Hepatocyte (in vitro differentiated cells): ENCODE measurements at regions not wholly inside any gene's neighbourhood (a gene's known extent, or its start where the extent isn't known, plus 50 kb on each side); places are given as distances from the start of the nearest gene placed in this dataset.

ENCODE experiments used
- DNase-seq: peaks from one replicate; pipeline ENCODE4 v3.0.0-alpha.2; 2016; ENCODE audit warnings: low spot score
- H2AFZ ChIP-seq: fragments of 200-600 bp; sonication (generic); 2 replicates; pipeline ENCODE4 v1.6.0; 2016; ENCODE audit warnings: antibody characterized with exemption, mild to moderate bottlenecking
- H3K27ac ChIP-seq: fragments of 200-600 bp; sonication (generic); 2 replicates; pipeline ENCODE4 v1.5.1; 2016; ENCODE audit warnings: mild to moderate bottlenecking
- H3K27me3 ChIP-seq: fragments of 200-600 bp; sonication (generic); 2 replicates; pipeline ENCODE4 v1.6.1; 2016
- H3K36me3 ChIP-seq: fragments of 200-600 bp; sonication (generic); replicated peaks from 2 replicates; pipeline ENCODE4 v1.5.1; 2016; ENCODE audit warnings: low read depth; ENCODE audit not compliant: insufficient read depth
- H3K4me1 ChIP-seq: fragments of 200-600 bp; sonication (generic); 2 replicates; pipeline ENCODE4 v1.5.1; 2016; ENCODE audit warnings: mild to moderate bottlenecking, moderate library complexity; ENCODE audit not compliant: insufficient read depth
- H3K4me2 ChIP-seq: fragments of 200-600 bp; sonication (generic); 2 replicates; pipeline ENCODE4 v1.6.0; 2016
- H3K4me3 ChIP-seq: fragments of 200-600 bp; sonication (generic); 2 replicates; pipeline ENCODE4 v1.5.1; 2016; ENCODE audit warnings: mild to moderate bottlenecking
- H3K79me2 ChIP-seq: fragments of 200-600 bp; sonication (generic); 2 replicates; pipeline ENCODE4 v1.6.0; 2017; ENCODE audit warnings: mild to moderate bottlenecking
- H3K9me2 ChIP-seq: fragments of 200-600 bp; sonication (generic); replicated peaks from 2 replicates; pipeline ENCODE4 v1.6.0; 2017; ENCODE audit warnings: mild to moderate bottlenecking; ENCODE audit not compliant: insufficient read depth
- H3K9me3 ChIP-seq: fragments of 200-600 bp; sonication (generic); 2 replicates; pipeline ENCODE4 v1.5.1; 2016; ENCODE audit warnings: low read depth, mild to moderate bottlenecking
- H4K20me1 ChIP-seq: fragments of 200-600 bp; sonication (generic); 2 replicates; pipeline ENCODE4 v1.6.0; 2016; ENCODE audit warnings: mild to moderate bottlenecking; ENCODE audit not compliant: insufficient read depth, poor library complexity, severe bottlenecking
- EZH2 ChIP-seq: fragments of 200-600 bp; sonication (generic); IDR thresholded peaks from 2 replicates; pipeline ENCODE4 v1.6.1; 2016; ENCODE audit warnings: antibody characterized with exemption, mild to moderate bottlenecking, borderline replicate concordance
- EZH2phosphoT487 ChIP-seq: fragments of 200-600 bp; sonication (generic); IDR thresholded peaks from one replicate; pipeline ENCODE4 v1.6.1; 2018; ENCODE audit warnings: antibody characterized with exemption, mild to moderate bottlenecking, low read depth, moderate library complexity; ENCODE audit not compliant: unreplicated experiment, severe bottlenecking
- WGBS: methylation state at CpG from one replicate; pipeline ENCODE4 v1.1.6; 2016; ENCODE audit warnings: low lambda C conversion rate; ENCODE audit errors: missing lambda C conversion rate; 5-methylcytosine and 5-hydroxymethylcytosine counted together
- TF ChIP-seq, protein P1 (sequence below): fragments of 200-600 bp; sonication (generic); IDR thresholded peaks from 2 replicates; pipeline ENCODE4 v1.5.1; 2016; ENCODE audit warnings: antibody characterized with exemption, mild to moderate bottlenecking; ENCODE audit not compliant: poor library complexity

DNA sequence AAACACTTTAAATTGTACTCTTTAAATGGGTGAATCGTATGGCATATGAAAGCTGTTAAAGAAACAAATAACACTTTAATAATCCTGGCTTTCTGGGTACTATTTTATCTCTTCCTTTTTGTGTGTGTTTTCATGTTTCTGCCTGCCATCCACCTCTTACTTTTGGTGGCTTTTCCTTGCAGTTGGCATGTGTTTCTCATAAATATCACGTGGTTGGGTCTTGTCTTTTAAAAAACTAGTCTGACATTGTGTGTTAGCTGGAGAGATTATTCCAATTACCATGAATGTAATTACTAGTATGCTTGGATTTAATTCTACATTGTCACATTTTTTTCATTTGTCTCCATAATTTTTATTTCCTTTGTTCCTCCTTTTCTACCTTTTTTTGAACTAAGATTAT, 262.9 kb upstream of the B3GAT1 start:
- H3K4me3 ChIP-seq: no peak overlapping the region
- H3K4me1 ChIP-seq: no peaks in the 10 kb centered on the region
- no peak for DNase-seq
- no peaks in the 10 kb centered on the region for H3K9me2 ChIP-seq
- no peaks in the 10 kb centered on the region for H3K36me3 ChIP-seq
- no peaks in the 10 kb centered on the region for H3K9me3 ChIP-seq
- no peaks in the 10 kb centered on the region for H3K79me2 ChIP-seq
- no peak overlapping the region for H3K27ac ChIP-seq
- no peak for TF ChIP-seq EZH2
- TF ChIP-seq EZH2phosphoT487: no peak
- TF ChIP-seq, protein P1, sequence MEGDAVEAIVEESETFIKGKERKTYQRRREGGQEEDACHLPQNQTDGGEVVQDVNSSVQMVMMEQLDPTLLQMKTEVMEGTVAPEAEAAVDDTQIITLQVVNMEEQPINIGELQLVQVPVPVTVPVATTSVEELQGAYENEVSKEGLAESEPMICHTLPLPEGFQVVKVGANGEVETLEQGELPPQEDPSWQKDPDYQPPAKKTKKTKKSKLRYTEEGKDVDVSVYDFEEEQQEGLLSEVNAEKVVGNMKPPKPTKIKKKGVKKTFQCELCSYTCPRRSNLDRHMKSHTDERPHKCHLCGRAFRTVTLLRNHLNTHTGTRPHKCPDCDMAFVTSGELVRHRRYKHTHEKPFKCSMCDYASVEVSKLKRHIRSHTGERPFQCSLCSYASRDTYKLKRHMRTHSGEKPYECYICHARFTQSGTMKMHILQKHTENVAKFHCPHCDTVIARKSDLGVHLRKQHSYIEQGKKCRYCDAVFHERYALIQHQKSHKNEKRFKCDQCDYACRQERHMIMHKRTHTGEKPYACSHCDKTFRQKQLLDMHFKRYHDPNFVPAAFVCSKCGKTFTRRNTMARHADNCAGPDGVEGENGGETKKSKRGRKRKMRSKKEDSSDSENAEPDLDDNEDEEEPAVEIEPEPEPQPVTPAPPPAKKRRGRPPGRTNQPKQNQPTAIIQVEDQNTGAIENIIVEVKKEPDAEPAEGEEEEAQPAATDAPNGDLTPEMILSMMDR: no peak
- H3K27me3 ChIP-seq: peaks cover 21% of the 10 kb centered on the region
- no peaks in the 10 kb centered on the region for H4K20me1 ChIP-seq
- WGBS: 55% methylated on average over 2 of the region's 2 CpGs
- H3K4me2 ChIP-seq: no peak overlapping the region
- H2AFZ ChIP-seq: no peak overlapping the region

DNA sequence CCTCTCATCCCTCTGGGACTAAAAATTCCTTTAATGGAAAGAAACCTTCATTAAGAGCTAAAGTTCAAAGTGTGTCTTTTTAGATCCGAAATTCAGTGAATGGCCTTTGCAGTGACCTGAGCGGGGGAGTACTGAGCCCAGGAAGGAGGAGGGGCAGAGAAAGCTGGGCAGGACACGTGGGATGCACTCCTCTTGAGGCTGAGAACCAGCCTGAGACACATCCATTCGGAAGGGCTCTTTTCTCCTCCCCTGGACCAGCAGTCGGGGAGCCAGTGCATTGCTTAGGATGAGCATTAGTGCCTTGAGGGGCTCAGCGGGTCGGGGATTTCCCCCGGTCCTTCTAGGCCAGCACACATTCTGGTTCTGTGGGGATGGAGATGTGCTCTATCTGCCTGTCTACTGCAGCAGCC, 258.9 kb upstream of the B3GAT1 start:
- TF ChIP-seq EZH2phosphoT487 (no peak), EZH2 (no peak)
- TF ChIP-seq, protein P1: no peak
- Histone ChIP-seq H3K9me2 (no peaks in the 10 kb centered on the region), H3K4me3 (no peak overlapping the region), H3K27ac (no peak overlapping the region), H3K36me3 (no peaks in the 10 kb centered on the region), H3K79me2 (no peaks in the 10 kb centered on the region), H3K4me1 (no peaks in the 10 kb centered on the region), H2AFZ (no peak overlapping the region), H3K27me3 (peaks cover 21% of the 10 kb centered on the region), H3K9me3 (no peaks in the 10 kb centered on the region), H3K4me2 (no peak overlapping the region), H4K20me1 (no peaks in the 10 kb centered on the region)
- no peak for DNase-seq
- WGBS: 75% methylated on average over 8 of the region's 8 CpGs

DNA sequence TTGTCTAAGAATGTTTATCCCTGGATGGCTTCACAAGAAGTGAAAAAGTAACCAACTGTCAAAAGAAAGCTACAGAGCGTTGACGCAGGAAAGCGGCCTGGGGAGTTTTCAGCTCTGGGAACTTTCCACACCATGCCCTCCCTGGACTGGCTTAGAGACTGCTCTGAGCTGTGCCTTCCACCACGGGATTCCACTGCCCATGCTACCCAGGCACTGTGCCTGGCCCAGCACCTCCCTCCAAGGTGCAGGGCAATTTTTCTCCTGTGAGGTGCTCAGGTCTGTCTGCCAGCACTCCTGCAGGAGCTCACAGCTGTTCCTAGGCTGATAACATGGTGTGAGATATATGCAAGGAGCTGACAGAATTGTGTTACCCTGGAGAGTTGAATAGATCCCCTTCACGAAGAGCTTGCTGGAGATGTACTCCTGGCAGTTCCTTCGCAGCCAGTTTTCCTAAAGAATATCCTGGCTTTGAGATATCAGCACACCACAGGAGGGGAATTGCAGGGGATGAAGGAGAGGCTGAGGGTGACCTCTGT, 258.3 kb upstream of the B3GAT1 start:
- peaks cover 21% of the 10 kb centered on the region for H3K27me3 ChIP-seq
- 56% methylated on average over 6 of the region's 6 CpGs for WGBS
- no peak for DNase-seq
- TF ChIP-seq EZH2 (no peak), EZH2phosphoT487 (no peak)
- TF ChIP-seq, protein P1: no peak
- no peaks in the 10 kb centered on the region for H3K4me1 ChIP-seq
- H2AFZ ChIP-seq: no peak overlapping the region
- H3K9me3 ChIP-seq: no peaks in the 10 kb centered on the region
- H4K20me1 ChIP-seq: no peaks in the 10 kb centered on the region
- no peaks in the 10 kb centered on the region for H3K9me2 ChIP-seq
- H3K4me3 ChIP-seq: no peak overlapping the region
- no peaks in the 10 kb centered on the region for H3K36me3 ChIP-seq
- no peak overlapping the region for H3K27ac ChIP-seq
- no peak overlapping the region for H3K4me2 ChIP-seq
- no peaks in the 10 kb centered on the region for H3K79me2 ChIP-seq

DNA sequence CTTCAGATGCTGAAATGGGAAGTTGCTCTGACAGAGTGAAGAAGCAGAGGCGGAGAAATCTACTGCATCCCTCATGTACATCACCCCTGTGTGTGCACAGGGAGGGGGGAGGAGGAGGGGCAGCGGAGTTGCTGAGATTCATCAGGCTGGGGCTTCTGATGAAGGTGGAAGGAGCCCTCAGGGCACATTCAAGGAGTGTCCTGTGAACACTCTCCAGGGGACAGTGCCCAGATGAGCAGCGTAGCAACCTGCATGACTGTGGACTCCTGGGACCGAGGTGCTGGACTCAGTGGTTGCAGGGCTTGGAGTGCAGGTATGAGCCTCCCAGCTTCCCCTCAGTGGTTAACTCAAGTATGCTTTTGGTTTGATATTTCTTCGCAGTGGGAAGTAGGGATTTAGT, 257.8 kb upstream of the B3GAT1 start:
- Histone ChIP-seq H3K27me3 (peaks cover 21% of the 10 kb centered on the region), H3K4me2 (no peak overlapping the region)
- no peak for DNase-seq

More for the DNA sequence above, 257.8 kb upstream of the B3GAT1 start:
- Histone ChIP-seq H4K20me1 (no peaks in the 10 kb centered on the region), H3K27ac (no peak overlapping the region), H2AFZ (no peak overlapping the region), H3K4me1 (no peaks in the 10 kb centered on the region), H3K4me3 (no peak overlapping the region), H3K36me3 (no peaks in the 10 kb centered on the region), H3K9me3 (no peaks in the 10 kb centered on the region), H3K79me2 (no peaks in the 10 kb centered on the region), H3K9me2 (no peaks in the 10 kb centered on the region)
- 91% methylated on average over 5 of the region's 5 CpGs for WGBS
- no peak for TF ChIP-seq EZH2
- TF ChIP-seq EZH2phosphoT487: no peak
- TF ChIP-seq, protein P1: no peak
